Skin of body (tissue), 1 donor: ENCODE measurements at regions not wholly inside any gene's neighbourhood (a gene's known extent, or its start where the extent isn't known, plus 50 kb on each side); places are given as distances from the start of the nearest gene placed in this dataset.
"Not testable (repeated sequence)": the region's sequence is repeated elsewhere in the genome, so short reads cannot be mapped to it uniquely, and the experiment has no call there.

ENCODE experiments used
- DNase-seq: peaks from one replicate; lab custom pipeline; 2025; lab: John Stamatoyannopoulos, UW

DNA sequence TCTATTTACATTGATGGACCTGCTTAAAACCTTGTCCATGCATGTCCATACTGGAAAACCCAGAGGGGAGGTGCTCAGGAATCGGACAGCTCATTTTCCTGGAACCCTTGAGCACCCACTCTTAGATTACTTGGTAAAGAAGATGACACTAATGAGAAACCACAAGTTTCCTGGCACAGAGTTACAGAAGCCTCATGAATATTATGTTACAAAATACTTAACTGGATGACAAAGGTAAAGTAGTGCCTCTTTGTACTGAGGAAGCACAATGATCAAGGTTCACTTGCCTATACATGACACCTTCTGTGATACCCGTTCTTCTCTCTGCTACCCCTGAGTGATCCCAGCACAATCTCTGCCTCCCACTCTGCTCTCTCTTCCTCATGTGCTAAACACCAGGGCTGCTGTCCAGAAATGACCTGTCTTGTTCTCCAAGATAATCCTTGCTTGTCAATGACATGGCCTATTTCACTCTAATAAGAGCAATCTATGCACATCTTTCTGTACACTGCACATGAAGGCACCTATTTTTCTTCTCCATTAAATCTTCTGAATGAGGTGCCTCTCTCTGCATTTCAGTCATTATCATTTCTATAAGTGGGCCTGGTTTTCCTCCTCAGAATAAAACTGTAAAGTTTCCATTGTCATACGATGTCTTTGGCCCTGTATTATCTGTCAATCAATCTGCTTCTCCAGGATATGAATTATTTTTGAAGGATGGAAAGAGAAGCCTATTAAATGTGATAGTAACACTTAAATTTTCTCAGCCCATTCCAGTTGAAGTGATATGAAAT, 684.0 kb upstream of the ACO1 start:
- DNase-seq = no peak

DNA sequence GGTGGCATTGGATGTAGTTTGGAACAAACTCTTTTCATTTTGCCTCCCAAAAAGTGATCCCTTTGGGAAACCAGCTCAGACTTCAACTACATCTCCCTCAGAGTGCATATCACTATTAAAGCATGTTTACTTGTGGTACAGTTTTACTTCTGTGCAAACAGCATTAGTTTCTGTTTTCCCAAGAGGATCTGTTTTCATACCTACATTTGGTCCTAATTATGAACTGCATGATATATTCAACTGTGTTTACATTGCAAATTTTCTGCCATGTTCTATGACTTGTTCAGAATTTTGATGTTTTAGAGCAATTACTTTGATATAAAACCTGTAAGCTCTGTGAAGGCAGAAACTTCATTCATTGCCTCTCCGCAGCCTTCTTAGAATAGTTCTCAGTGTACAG, 681.5 kb upstream of the ACO1 start:
- DNase-seq = no peak

DNA sequence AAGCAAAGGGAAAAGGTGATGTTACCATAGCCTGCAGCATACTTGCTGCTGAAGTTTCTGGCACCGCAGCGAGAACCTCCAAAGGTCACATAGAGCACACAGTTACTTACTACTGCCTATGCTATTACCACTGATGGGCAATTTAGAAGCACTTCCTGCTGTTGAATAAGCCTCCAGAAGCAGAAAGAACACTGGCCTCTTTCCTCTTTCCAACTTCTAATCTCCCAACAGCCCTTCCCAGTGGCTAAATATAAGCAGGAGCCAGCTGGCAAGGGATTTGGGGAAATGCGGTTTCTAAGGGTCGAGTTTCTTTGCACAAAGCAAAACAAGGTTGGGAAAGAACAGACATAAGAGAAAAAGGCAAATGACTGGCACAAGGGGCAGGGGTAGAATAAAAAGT, 669.2 kb upstream of the ACO1 start:
- no peak for DNase-seq

DNA sequence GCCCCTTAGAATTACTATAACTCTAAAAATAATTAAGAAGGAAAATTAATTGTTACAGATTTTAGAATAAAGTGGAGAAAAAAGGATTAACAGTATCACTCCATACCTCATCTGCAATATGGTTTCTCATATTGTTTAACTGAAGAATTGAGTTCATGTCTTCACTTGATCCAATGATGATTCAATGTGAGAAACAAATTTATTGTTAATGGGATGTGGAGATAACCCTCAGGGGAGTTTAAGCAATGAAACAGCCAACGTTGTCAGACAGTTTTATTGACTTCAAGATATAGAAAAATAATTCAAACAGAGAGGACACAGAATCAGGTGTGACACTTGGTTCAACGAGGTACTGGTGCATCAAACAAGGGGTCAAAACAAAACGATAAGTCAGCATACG, 665.2 kb upstream of the ACO1 start:
- no peak for DNase-seq

DNA sequence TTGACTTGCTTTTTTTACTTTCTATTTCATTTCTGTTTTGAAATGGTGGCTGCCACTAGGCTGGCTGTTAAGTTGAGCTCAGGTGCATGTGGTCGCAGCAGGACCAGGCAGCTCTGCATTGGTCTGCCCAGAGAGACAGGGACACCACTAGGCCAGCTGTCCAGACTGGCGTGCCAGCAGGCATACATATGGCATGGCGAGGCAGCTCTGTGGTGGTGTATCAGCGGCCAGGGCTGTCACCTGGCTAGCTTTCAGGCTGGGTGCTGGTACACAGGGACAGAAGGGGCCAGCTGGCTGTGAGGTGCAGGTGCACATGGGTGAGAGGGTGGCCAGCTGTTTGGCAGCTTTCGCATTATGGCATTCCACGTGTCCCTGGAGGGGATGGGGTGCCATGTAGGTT, 654.0 kb upstream of the ACO1 start:
- DNase-seq = no peak

DNA sequence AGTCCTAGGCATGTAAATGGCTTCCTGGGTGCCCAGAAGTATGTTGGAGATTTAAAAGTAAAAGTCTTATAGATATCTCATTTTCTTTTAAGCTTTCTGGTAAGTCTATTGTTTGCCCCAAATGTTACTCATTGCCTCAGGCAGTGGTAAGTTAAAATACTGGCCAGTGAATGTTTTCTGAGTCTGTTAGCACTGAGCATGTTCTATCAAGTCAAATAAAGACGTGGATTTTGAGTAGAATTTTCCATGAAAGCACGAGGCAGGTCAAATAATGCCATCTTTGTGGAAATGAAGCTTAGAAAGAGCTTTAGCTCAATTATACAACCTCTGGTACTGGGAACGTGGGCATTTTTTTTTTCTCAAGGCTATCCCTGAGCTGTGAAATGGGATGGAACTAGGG, 651.3 kb upstream of the ACO1 start:
- no peak for DNase-seq

DNA sequence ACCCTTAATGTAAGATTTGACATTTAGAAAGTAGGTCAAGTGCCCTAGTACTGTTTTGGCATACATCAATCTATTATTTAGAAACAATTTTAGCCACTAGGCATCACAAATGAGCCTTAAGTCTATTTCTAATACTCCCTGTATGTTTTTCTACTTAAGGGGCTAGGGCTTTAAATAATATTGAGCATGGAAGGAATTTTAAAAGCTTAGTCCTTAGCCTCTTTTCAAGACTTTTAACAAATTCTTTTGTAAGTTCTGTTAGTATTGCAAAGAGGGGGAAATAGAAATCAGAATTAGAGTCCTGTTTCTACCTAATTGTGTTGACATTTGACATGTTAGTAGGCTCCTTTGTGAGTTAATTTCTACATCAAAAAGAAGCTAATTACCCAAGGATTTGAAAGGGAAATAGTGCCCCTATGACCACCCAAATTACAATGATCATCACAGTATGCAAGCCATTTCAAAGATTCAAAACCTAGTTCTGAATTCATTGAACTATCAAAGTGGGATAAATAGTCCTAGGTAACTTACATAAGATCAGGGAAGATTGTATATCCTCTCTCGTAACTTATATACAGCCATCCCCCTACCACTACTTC, 647.8 kb upstream of the ACO1 start:
- DNase-seq = no peak

DNA sequence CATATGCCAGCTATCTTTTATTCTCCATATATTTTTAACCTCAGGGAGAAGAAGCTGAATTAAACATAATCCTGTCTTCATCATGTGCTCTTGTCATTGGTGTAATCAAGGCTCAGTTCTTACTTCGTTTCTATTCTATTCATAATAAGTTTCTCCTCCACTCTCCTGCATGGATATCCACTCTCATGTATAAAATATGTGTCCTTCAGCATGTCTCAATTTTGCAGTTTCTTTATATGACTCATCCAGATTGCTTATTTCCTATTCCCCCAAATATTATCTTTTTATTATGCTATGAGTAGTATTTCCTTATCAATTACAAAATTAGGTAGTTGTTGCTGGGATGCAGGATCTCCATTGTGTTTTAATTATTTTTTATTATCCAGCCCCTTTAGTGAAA, 643.7 kb upstream of the ACO1 start:
- DNase-seq = no peak

DNA sequence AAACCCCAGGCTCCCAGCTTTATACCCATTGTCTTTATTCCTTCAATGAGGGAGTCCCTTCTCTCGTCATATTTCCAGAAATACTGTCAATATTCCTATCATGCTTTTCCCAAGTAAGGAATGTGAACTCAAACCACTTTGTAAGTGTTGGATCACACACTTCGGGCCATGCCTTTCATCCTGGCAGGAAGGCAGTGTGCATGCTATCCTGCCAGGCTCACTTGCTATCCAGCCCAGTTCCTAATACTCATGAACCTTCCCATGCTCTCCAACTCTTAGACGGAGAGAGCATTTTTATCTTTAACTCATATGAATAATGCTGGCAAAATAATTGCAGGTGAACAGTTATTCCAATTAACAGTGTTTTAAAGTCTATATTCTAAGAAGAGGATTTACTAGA, 639.9 kb upstream of the ACO1 start:
- no peak for DNase-seq

DNA sequence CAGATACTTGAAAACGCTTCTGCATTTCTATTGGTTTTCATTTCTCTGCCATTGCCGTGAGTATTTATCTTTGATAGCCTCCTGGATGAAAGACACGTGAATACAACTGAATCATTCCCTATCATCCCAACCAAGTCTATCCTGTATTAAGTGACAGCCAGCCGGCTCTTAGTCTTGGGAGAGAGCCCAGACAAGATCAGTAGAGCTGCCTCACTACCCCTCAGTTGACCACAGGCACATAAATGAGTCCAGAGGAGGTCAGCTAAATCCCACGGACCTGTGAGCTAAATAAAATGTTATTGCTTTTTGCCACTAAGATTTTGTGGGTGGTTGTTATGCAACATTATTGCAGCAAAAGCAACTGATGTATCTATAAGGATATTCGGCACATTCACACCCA, 639.0 kb upstream of the ACO1 start:
- no peak for DNase-seq

DNA sequence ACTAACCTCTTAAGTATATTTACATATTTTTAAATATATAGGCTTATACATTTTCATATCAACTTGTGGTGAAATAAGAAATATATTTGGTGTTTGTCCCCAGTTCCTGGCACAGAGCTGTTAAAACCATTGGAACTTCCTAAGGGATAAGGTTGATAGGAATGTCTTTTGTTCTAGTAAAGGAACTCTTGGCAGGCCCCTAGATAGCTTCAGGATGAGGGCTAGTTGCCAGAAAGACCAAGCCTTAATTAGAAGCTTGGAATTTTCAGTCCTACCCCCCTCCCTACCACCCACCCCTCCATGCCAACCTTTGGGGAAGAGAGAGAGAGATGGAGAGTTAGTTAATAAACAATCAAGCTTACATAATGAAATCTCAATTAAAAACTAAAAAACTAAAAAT, 638.6 kb upstream of the ACO1 start:
- no peak for DNase-seq

DNA sequence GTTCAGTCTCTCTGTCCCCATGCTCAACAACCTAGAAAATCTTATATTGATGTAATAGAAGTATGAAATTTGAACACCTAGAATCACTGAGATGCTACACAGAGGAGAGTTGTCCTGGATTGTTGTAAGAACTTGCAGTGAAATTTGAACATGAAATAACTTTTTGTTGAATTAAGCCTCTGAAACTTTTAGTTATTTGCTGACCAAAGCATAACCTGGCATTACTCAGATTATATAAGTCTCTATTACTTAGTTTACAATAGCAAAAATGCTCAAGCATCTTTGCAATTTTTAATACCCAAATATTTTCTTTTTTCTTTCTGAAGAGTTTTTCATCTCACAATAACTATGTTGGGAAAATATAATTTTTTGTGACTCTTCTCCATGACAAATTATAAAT, 630.7 kb upstream of the ACO1 start:
- DNase-seq = no peak

DNA sequence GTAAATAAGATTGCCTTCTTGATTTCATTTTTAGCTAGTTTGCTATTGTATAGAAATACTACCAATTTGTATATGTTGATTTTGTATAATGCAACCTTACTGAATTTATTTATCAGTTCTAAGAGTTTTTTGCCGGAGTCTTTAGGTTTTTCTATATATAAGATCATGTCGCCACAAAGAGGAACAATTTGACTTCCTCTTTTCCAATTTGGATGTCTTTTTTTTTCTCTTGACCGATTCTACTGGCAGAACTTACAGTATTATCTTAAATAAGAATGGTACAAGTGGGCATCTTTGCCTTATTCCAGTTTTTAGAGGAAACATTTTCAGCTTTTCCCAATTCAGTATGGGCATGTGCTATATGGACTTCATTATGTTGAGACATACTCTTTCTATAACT, 624.7 kb upstream of the ACO1 start:
- no peak for DNase-seq

DNA sequence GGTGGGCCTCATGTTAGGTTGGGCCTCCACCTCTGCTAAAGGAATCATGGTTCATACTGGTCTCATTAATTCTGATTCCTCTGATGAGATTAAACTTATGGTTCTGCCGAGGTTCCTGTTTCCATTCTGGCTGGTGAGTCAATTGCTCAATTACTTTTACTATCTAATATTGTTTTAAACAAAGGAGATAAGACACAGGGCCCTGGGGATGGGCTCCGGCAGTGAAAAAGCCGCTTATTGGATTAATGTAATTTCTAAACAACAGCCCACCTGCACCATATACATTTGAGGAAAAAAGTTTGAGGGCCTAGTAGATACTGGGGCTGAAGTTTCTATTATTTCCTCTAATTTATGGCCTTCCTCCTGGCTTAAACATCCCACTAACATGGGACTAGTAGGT, 610.4 kb upstream of the ACO1 start:
- not testable (repeated sequence) for DNase-seq

DNA sequence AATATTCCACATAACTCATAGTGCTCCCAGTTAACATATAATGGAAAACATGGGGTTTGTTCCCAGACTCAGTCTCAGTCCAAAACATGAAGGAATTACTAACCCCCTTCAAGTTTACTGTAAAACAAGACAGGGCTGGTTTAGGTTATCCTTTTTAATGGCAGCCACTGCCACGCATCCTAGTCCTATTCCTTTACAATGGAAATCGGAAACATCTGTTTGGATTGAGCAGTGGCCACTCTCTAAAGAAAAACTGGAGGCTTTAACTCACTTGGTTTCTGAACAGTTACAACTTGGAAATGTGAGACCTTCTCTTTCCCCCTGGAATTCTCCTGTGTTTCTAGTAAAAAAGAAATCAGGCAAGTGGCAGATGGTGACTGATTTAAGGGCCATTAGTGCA, 609.9 kb upstream of the ACO1 start:
- no peak for DNase-seq

DNA sequence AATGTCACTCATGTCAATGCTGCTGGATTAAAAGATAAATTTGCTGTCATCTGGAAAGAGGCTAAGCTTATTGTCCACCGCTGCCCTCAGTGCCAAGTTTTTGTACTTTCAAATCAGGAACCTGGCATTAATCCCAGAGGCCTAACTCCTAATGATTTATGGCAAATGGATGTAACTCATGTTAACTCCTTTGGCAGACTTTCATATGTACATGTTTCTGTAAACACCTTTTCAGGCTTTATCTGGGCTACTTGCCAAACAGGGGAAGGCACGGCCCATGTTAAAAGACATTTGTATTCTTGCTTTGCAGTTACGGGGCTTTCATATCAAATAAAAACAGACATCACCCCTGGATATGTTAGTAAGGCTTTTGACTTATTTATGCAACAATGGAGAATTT, 608.0 kb upstream of the ACO1 start:
- DNase-seq = no peak

DNA sequence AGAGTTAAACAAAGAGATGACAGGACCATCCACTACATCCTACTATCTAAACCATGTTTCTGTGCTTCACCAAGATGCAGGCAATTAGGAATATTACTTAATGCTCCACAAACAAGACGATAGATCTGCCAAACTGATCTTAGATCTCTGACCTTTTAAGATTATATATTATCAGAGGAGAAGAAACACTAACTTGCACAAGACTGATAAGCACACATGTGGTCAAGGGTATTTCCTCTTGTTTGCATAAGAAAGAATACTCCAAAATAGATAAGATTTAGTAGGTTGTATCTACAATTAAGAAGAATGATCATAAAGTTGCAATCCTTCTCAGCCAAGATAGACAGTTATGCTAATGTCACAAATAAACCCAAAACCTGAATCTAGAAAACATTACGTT, 601.0 kb upstream of the ACO1 start:
- no peak for DNase-seq

DNA sequence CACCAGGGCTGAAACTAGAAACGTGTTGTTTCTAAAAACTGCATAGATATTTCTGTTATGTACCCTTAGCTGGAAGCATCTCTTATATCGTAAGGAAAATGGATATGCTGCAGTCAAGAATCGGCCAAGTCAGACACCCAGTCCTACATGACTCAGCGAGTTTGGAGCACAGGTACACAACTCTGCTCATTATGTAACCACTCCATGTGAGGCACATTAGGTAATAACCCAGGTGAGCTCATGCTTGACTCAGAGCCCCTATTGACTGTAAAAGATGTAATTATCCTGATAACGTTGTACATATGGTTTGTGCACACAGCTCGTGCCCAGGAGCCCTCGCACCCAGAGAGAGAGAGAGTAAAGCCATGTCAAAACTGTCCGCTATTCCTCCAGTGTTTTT, 593.7 kb upstream of the ACO1 start:
- no peak for DNase-seq

DNA sequence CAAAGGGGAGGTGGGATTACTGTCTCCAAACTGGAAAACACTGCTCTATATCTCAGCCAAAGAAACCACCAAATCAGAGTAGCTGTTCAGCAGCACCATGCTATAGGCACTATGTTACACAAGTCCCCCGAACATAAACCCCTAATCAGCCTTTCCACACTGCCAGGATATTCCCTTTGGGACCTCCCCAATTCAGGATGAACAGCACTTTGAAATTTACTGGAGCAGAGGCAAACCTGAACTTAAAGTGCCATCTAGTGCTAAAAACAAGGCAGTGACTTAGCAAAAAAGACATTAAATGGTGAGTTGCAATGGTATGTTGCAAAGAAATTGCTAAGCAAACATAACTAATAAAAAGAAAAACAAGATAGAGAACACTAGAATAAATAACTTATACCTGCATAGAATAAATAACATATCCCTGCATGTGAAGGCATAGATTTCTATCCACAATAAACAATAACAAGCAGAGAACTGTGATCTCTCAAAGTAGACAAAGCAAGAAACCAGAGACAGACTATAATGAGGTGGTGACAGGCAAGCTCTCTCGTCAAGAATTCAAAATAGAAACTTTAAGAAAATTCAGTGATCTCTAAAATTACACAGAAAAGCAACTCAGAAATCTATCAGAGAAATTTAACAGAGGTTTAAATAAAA, 584.4 kb upstream of the ACO1 start:
- DNase-seq = no peak

DNA sequence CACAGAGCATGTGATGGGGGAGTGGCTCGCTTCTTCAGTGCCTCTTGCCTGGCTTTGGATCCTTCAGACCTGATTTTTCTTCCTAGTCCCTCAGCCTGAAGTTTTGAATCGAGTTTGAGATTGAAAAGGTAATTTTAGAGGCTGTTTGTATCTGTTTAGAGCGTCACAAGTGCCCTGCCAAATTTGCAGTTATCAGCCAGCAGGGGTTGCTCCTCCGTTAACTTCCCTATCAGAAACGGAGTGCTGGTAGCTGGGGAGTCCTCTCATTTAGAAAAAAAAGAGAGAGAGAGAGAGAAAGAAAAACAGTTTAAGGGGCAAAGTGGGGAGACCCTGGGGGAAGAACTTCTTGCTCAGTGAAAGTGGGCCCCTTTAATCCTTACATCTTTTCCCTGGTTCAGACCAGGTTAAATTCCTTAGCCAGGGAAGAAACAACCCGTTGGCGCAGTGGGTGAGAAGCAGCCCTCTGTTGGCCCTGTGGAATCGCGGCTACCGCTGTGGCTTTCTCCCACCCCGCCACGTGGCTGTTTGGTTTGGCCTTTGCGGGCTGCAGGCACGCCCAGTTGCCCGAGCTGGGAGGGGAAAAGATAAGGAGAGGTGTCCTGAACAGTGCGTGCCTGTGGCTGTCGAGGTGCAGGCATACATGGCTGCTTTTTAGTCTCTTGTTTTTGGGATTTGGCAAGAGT, 576.7 kb upstream of the ACO1 start:
- DNase-seq = no peak

DNA sequence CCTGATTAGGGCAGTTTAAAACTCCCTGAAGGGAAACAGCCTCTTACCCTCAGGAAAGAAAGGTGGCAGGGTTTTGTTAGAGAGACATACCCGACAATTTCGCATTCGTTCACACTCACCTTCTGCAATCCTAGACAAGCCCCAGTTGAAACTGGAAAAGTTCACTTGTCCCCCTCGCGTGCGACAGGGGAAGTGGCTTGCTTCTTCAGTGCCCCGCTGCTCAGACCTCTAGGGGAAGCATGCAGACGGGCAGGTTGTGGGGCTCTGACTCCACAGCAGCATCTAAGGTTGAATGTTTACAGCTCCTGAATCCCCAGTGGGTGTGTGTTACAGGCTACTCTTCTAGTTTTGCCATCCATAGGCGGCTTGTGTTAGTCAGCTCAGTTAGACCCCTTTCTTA, 575.7 kb upstream of the ACO1 start:
- DNase-seq = no peak

DNA sequence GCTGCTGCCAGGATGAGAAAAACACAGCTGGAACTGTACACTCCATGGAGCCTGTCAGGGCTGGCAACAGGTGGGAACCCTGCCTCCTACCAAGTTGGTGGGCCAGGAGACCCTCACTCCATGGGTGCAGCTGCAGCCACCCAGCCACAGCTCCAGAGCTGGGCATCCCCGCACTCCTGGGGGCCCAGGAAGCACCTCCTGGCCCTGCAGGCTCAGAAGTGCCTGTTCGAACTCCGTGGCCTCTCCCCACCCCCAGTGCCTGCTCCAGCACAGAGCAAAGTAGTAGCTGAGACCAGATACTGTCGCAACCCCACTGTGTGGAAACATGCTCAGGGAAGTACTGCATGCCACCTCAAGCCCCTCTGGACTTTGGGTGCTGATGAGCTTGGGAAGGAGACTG, 564.0 kb upstream of the ACO1 start:
- no peak for DNase-seq

DNA sequence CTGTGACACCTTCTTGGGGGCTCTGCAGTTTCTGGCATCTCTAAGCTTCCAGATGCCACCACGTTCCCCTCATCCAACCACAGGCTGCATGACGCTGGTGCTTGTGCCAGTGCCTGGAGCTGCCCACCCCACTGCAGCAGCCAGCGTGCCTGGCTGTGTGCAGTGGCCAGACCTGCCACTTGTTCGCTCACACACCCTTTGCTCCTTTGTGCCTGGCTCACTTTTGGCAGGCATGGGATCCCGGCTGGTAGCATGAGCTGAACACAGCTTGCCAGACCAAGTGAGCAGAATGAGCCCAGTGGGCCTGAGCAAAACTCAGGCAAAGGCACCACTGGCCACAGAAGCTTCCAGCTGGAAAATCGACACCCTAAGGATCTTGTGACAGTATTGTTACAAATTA, 562.9 kb upstream of the ACO1 start:
- DNase-seq = no peak
